ENCODE measurements at regions not wholly inside any gene's neighbourhood (a gene's known extent, or its start where the extent isn't known, plus 50 kb on each side); places are given as distances from the start of the nearest gene placed in this dataset.
"Not testable (repeated sequence)": the region's sequence is repeated elsewhere in the genome, so short reads cannot be mapped to it uniquely, and the experiment has no call there.

DNA sequence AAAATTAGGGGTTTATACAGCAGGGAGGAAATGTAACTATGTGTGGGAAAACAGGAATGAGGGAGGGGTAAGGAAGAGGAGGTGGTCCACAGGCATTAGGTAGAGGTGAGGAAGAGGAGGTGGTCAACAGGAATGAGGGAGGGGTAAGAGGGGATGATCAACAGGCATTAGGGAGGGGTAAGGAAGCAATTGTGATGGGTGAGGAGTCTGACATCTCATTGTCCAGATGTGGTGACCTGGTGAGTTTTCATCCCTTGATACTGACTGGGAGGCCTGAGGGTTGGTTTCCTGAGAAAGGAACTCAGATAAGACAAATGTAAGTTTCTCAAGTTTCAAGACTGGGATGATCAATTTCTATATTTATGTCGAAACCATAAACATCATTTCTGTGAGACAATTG is 206.2 kb upstream of the C16orf82 start:
- H3K9me1 ChIP-seq (ENCODE audit: control insufficient read depth, extremely low read depth, insufficient read depth, low read length) = no peaks in the 10 kb centered on the region
- no peaks in the 10 kb centered on the region for H3K79me2 ChIP-seq (ENCODE audit: control insufficient read depth, insufficient read depth, low read length)
- H3K9me3 ChIP-seq (ENCODE audit: control insufficient read depth, low read depth, low read length) = no peaks in the 10 kb centered on the region
- no peak for TF ChIP-seq EZH2 (IDR thresholded peaks at IDR 0.05; ENCODE audit: low read length)
- TF ChIP-seq, protein P1, sequence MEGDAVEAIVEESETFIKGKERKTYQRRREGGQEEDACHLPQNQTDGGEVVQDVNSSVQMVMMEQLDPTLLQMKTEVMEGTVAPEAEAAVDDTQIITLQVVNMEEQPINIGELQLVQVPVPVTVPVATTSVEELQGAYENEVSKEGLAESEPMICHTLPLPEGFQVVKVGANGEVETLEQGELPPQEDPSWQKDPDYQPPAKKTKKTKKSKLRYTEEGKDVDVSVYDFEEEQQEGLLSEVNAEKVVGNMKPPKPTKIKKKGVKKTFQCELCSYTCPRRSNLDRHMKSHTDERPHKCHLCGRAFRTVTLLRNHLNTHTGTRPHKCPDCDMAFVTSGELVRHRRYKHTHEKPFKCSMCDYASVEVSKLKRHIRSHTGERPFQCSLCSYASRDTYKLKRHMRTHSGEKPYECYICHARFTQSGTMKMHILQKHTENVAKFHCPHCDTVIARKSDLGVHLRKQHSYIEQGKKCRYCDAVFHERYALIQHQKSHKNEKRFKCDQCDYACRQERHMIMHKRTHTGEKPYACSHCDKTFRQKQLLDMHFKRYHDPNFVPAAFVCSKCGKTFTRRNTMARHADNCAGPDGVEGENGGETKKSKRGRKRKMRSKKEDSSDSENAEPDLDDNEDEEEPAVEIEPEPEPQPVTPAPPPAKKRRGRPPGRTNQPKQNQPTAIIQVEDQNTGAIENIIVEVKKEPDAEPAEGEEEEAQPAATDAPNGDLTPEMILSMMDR (optimal IDR thresholded peaks at IDR 0.05 in 1 of 3, IDR thresholded peaks at IDR 0.05 in 1 of 3, conservative IDR thresholded peaks at IDR 0.05 in 1 of 3; ENCODE audit: extremely low read depth in 1 of 3, insufficient read depth in 2 of 3, low read length in 3 of 3) = no peak
- DNase-seq (ENCODE audit: low read depth, low spot score) = no peak
- dilution Hi-C loops (cut with MboI; ENCODE audit: extremely low pct_ligation_motif_present, low sequenced_read_pairs) = no loop called here
- H4K20me1 ChIP-seq (ENCODE audit: control insufficient read depth, extremely low read depth, insufficient read depth, low read length) = no peaks in the 10 kb centered on the region
- no peak overlapping the region for H3K4me2 ChIP-seq (ENCODE audit: control insufficient read depth, extremely low read depth, insufficient read depth, low read depth, low read length)
- no peaks in the 10 kb centered on the region for H3K4me1 ChIP-seq (ENCODE audit: control insufficient read depth, extremely low read depth, insufficient read depth, low read length)
- no peak overlapping the region for H2AFZ ChIP-seq (ENCODE audit: control insufficient read depth, low read length)
- no peaks in the 10 kb centered on the region for H3K27me3 ChIP-seq (ENCODE audit: control insufficient read depth, extremely low read depth, insufficient read depth, low read length)
- no peak overlapping the region for H3K4me3 ChIP-seq (ENCODE audit: control insufficient read depth in 2 of 3, extremely low read depth in 1 of 3, insufficient read depth in 2 of 3, low read depth in 1 of 3, low read length in 3 of 3)
- no peak for FAIRE-seq
- H3K9ac ChIP-seq (ENCODE audit: control insufficient read depth, extremely low read depth, insufficient read depth, low read length) = no peak overlapping the region
- no peak overlapping the region for H3K27ac ChIP-seq (ENCODE audit: control insufficient read depth, insufficient read depth, low read length)
- H3K36me3 ChIP-seq (ENCODE audit: control insufficient read depth in 2 of 2, extremely low read depth in 1 of 2, insufficient read depth in 2 of 2, low read length in 2 of 2) = no peaks in the 10 kb centered on the region

DNA sequence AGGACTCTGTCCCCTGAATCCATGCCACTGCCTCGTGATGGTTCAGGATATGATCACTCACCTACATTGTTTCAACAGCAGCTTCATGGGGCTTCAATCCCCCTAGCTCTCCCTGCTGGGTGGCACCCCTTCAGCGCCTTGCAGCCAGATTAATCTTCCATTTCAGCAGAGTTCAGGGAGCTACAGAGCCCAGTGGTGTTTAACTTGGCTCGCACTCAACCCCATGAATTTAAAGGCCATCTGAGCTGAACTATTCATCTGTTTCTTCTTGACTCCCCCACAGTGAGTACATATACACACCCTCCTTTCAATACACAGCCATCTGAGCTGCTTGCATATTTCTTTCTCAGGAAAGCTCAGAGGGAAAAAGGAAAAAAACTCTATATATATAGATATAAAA is 202.8 kb upstream of the C16orf82 start:
- DNase-seq (ENCODE audit: low read depth, low spot score) (no peak), FAIRE-seq (no peak)
- H3K27ac ChIP-seq (ENCODE audit: control insufficient read depth, insufficient read depth, low read length) = no peak overlapping the region
- no peaks in the 10 kb centered on the region for H3K27me3 ChIP-seq (ENCODE audit: control insufficient read depth, extremely low read depth, insufficient read depth, low read length)
- no peaks in the 10 kb centered on the region for H3K36me3 ChIP-seq (ENCODE audit: control insufficient read depth in 2 of 2, extremely low read depth in 1 of 2, insufficient read depth in 2 of 2, low read length in 2 of 2)
- dilution Hi-C loops (cut with MboI; ENCODE audit: extremely low pct_ligation_motif_present, low sequenced_read_pairs) = no loop called here
- H3K4me2 ChIP-seq (ENCODE audit: control insufficient read depth, extremely low read depth, insufficient read depth, low read depth, low read length) = no peak overlapping the region
- no peak overlapping the region for H3K4me3 ChIP-seq (ENCODE audit: control insufficient read depth in 2 of 3, extremely low read depth in 1 of 3, insufficient read depth in 2 of 3, low read depth in 1 of 3, low read length in 3 of 3)
- H3K79me2 ChIP-seq (ENCODE audit: control insufficient read depth, insufficient read depth, low read length) = no peaks in the 10 kb centered on the region
- no peak overlapping the region for H2AFZ ChIP-seq (ENCODE audit: control insufficient read depth, low read length)
- H4K20me1 ChIP-seq (ENCODE audit: control insufficient read depth, extremely low read depth, insufficient read depth, low read length) = no peaks in the 10 kb centered on the region
- TF ChIP-seq, protein P1 (optimal IDR thresholded peaks at IDR 0.05 in 1 of 3, IDR thresholded peaks at IDR 0.05 in 1 of 3, conservative IDR thresholded peaks at IDR 0.05 in 1 of 3; ENCODE audit: extremely low read depth in 1 of 3, insufficient read depth in 2 of 3, low read length in 3 of 3) = no peak
- no peak for TF ChIP-seq EZH2 (IDR thresholded peaks at IDR 0.05; ENCODE audit: low read length)
- no peaks in the 10 kb centered on the region for H3K9me1 ChIP-seq (ENCODE audit: control insufficient read depth, extremely low read depth, insufficient read depth, low read length)
- H3K9me3 ChIP-seq (ENCODE audit: control insufficient read depth, low read depth, low read length) = peaks cover 2% of the 10 kb centered on the region
- H3K9ac ChIP-seq (ENCODE audit: control insufficient read depth, extremely low read depth, insufficient read depth, low read length) = no peak overlapping the region
- H3K4me1 ChIP-seq (ENCODE audit: control insufficient read depth, extremely low read depth, insufficient read depth, low read length) = no peaks in the 10 kb centered on the region

DNA sequence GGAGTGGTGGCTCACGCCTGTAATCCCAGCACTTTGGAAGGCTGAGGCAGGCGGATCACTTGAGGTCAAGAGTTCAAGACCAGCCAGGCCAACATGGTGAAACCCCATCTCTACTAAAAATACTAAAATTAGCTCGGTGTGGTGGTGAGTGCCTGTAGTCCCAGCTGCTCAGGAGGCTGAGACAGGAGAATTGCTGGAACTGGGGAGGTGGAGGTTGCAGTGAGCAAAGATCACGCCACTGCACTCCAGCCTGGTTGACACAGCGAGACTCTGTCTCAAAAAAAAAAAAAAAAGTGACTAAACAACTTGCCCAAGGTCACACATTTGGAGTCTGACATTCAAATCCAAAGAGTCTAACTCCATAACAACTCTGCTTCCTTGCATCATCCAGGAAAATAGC is 192.4 kb upstream of the C16orf82 start:
- H2AFZ ChIP-seq (ENCODE audit: control insufficient read depth, low read length); H3K79me2 ChIP-seq (ENCODE audit: control insufficient read depth, insufficient read depth, low read length); H3K27me3 ChIP-seq (ENCODE audit: control insufficient read depth, extremely low read depth, insufficient read depth, low read length); H3K4me1 ChIP-seq (ENCODE audit: control insufficient read depth, extremely low read depth, insufficient read depth, low read length); H3K4me2 ChIP-seq (ENCODE audit: control insufficient read depth, extremely low read depth, insufficient read depth, low read depth, low read length); FAIRE-seq; H4K20me1 ChIP-seq (ENCODE audit: control insufficient read depth, extremely low read depth, insufficient read depth, low read length); H3K36me3 ChIP-seq (ENCODE audit: control insufficient read depth in 2 of 2, extremely low read depth in 1 of 2, insufficient read depth in 2 of 2, low read length in 2 of 2); H3K9me3 ChIP-seq (ENCODE audit: control insufficient read depth, low read depth, low read length); dilution Hi-C loops (cut with MboI; ENCODE audit: extremely low pct_ligation_motif_present, low sequenced_read_pairs); H3K27ac ChIP-seq (ENCODE audit: control insufficient read depth, insufficient read depth, low read length); DNase-seq (ENCODE audit: low read depth, low spot score); H3K9ac ChIP-seq (ENCODE audit: control insufficient read depth, extremely low read depth, insufficient read depth, low read length); H3K4me3 ChIP-seq (ENCODE audit: control insufficient read depth in 2 of 3, extremely low read depth in 1 of 3, insufficient read depth in 2 of 3, low read depth in 1 of 3, low read length in 3 of 3); H3K9me1 ChIP-seq (ENCODE audit: control insufficient read depth, extremely low read depth, insufficient read depth, low read length): not testable (repeated sequence)
